GM23248 (cell line): ENCODE measurements at regions not wholly inside any gene's neighbourhood (a gene's known extent, or its start where the extent isn't known, plus 50 kb on each side); places are given as distances from the start of the nearest gene placed in this dataset.

Source experiments
- EZH2 ChIP-seq: fragments of 200-600 bp; sonication (generic); IDR thresholded peaks from 2 replicates; pipeline ENCODE4 v1.6.1; 2018; ENCODE audit warnings: antibody characterized with exemption, mild to moderate bottlenecking; ENCODE audit not compliant: insufficient read depth, poor library complexity, severe bottlenecking
- EZH2phosphoT487 ChIP-seq: fragments of 200-600 bp; sonication (generic); IDR thresholded peaks from 2 replicates; pipeline ENCODE4 v1.6.1; 2018; ENCODE audit warnings: antibody characterized with exemption, moderate library complexity, mild to moderate bottlenecking, low read depth; ENCODE audit not compliant: insufficient read depth

DNA sequence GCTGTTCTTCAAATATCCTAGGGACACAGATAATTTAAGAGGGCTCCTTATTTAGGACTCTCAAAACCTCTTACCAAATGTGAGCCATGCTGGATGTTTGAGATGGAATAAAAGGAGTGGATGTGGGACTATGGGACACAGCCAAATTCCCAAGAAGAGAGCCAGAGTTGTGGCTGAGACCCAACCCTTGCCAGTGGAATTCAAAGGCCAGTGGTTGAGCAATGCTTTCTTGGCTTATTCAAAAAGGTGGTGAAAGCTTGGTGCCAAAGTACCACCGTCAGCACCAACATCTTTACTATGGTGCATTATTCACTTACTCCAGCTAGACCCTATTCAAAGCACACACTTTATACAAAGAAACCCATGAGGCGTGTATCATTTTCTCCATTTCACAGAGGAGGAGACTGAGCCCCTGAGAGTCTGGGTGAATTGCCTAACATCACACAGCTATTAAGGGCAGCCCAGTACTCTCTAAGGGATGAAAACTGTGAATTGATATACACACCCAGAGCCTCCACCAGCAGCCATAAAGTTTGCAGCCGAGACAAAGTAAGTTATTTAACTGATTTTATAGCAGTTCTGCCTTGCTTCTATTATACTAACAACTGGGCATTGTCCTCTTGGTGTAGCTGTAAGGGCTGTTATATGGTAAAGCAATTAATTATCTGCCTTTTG lies 391.7 kb downstream of the ACTL7B start:
- TF ChIP-seq EZH2: no peak
- TF ChIP-seq EZH2phosphoT487: no peak
